ENCODE measurements at regions not wholly inside any gene's neighbourhood (a gene's known extent, or its start where the extent isn't known, plus 50 kb on each side); places are given as distances from the start of the nearest gene placed in this dataset.

DNA sequence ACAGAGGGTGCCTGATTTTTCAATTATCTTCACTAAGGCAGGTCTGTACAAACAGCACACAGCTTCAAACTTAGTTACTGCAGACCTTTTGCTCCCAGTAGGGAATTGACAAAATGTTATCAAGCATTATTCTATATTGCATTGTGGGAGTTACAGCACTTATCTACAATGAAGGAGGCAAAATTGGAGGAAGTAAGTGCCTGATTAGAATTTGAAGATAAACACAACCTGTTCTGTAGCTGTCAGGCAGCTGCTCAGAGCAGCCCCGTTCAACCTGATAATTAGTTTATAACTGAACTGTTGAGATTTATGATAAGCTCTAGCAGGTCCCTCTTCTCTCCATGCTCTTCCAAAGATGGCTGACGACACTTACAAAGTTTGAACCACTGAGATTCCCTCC is 364.4 kb upstream of the CYRIA start:
- no peak overlapping the region for H3K4me3 Mint-ChIP-seq
- Histone ChIP-seq H3K79me2 (ENCODE audit: control insufficient read depth, insufficient read depth, low read length) (no peaks in the 10 kb centered on the region), H3K4me3 (ENCODE audit: control extremely low read depth in 1 of 5, extremely low read depth in 1 of 5, insufficient read depth in 1 of 5, low read depth in 2 of 5, low read length in 4 of 5) (no peak overlapping the region), H3K9me3 (ENCODE audit: control extremely low read depth in 1 of 3, control insufficient read depth in 2 of 3, insufficient read depth in 1 of 3, low read length in 2 of 3) (peaks cover 0 to 8% (median 0%) of the 10 kb centered on the region in 3 donors), H3K27ac (ENCODE audit: low read length in 2 of 2) (no peak overlapping the region), H3K4me2 (replicated peaks; ENCODE audit: low read depth, low read length, poor library complexity, severe bottlenecking) (no peak overlapping the region), H3K9ac (ENCODE audit: low read length) (no peak overlapping the region), H3K4me1 (ENCODE audit: control insufficient read depth in 2 of 2, insufficient read depth in 2 of 2, low read length in 2 of 2) (no peaks in the 10 kb centered on the region), H2AFZ (ENCODE audit: insufficient read depth, low read depth, low read length, poor library complexity, severe bottlenecking) (no peak overlapping the region), H3K27me3 (replicated peaks in 1 of 4; ENCODE audit: control extremely low read depth in 1 of 4, control insufficient read depth in 3 of 4, insufficient read depth in 4 of 4, low read length in 3 of 4) (no peaks in the 10 kb centered on the region), H3K36me3 (replicated peaks in 1 of 2; ENCODE audit: control extremely low read depth in 1 of 2, control insufficient read depth in 1 of 2, extremely low read depth in 1 of 2, insufficient read depth in 2 of 2, low read length in 1 of 2) (no peaks in the 10 kb centered on the region), H4K20me1 (ENCODE audit: control insufficient read depth, insufficient read depth, low read length, poor library complexity, severe bottlenecking) (no peaks in the 10 kb centered on the region)
- ATAC-seq (ENCODE audit: low read depth) (no peak), DNase-seq (no peak)
- H3K27ac Mint-ChIP-seq = no peak overlapping the region
- no peaks in the 10 kb centered on the region for H3K4me1 Mint-ChIP-seq
- H3K27me3 Mint-ChIP-seq = peaks cover 8% of the 10 kb centered on the region
- no peaks in the 10 kb centered on the region for H3K9me3 Mint-ChIP-seq (ENCODE audit: insufficient read depth)
- no peak for TF ChIP-seq CTCF (IDR thresholded peaks at IDR 0.05)
- TF ChIP-seq EZH2 (IDR thresholded peaks at IDR 0.05; ENCODE audit: borderline replicate concordance, insufficient read depth, low read depth, low read length, poor library complexity, severe bottlenecking) = no peak
- WGBS (ENCODE audit: insufficient coverage) = no CpG with 5 or more reads among the region's 2 CpGs
- ChIA-PET POLR2A (no interaction called here), CTCF (no interaction called here)
- intact Hi-C loops (cut with micrococcal nuclease) = no loop called here

DNA sequence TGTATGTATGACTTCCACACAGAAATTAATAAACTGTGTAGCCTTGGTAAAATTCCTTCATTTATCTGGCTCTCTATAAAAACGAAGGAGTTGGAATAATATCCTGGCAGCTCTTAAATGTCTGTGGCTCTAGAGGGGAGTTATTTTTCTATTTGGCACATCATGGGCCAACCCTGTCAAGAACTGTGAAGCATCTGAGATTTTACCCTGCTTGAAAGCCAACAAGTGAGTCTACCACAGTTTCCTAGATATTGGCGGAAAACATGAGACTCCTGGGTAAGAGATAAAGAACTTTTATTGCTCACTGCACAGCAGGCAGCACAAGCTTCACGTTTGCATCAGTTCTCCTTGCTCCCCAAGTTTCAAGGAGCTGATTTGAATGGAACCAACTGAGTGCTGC is 346.7 kb upstream of the CYRIA start:
- Histone ChIP-seq H4K20me1 (ENCODE audit: control insufficient read depth, insufficient read depth, low read length, poor library complexity, severe bottlenecking) (no peaks in the 10 kb centered on the region), H3K9me3 (ENCODE audit: control extremely low read depth in 1 of 3, control insufficient read depth in 2 of 3, insufficient read depth in 1 of 3, low read length in 2 of 3) (no peaks in the 10 kb centered on the region), H3K9ac (ENCODE audit: low read length) (no peak overlapping the region), H3K4me3 (ENCODE audit: control extremely low read depth in 1 of 5, extremely low read depth in 1 of 5, insufficient read depth in 1 of 5, low read depth in 2 of 5, low read length in 4 of 5) (no peak overlapping the region), H3K36me3 (replicated peaks in 1 of 2; ENCODE audit: control extremely low read depth in 1 of 2, control insufficient read depth in 1 of 2, extremely low read depth in 1 of 2, insufficient read depth in 2 of 2, low read length in 1 of 2) (no peaks in the 10 kb centered on the region), H3K4me1 (ENCODE audit: control insufficient read depth in 2 of 2, insufficient read depth in 2 of 2, low read length in 2 of 2) (no peaks in the 10 kb centered on the region), H3K27me3 (replicated peaks in 1 of 4; ENCODE audit: control extremely low read depth in 1 of 4, control insufficient read depth in 3 of 4, insufficient read depth in 4 of 4, low read length in 3 of 4) (no peaks in the 10 kb centered on the region), H3K4me2 (replicated peaks; ENCODE audit: low read depth, low read length, poor library complexity, severe bottlenecking) (no peak overlapping the region), H3K27ac (ENCODE audit: low read length in 2 of 2) (no peak overlapping the region), H2AFZ (ENCODE audit: insufficient read depth, low read depth, low read length, poor library complexity, severe bottlenecking) (no peak overlapping the region), H3K79me2 (ENCODE audit: control insufficient read depth, insufficient read depth, low read length) (no peaks in the 10 kb centered on the region)
- TF ChIP-seq EZH2 (IDR thresholded peaks at IDR 0.05; ENCODE audit: borderline replicate concordance, insufficient read depth, low read depth, low read length, poor library complexity, severe bottlenecking) (no peak), CTCF (IDR thresholded peaks at IDR 0.05) (no peak)
- Mint-ChIP-seq H3K4me3 (no peak overlapping the region), H3K4me1 (peaks cover 2% of the 10 kb centered on the region), H3K27me3 (no peaks in the 10 kb centered on the region), H3K27ac (no peak overlapping the region), H3K9me3 (ENCODE audit: insufficient read depth) (peaks cover 3% of the 10 kb centered on the region)
- intact Hi-C loops (cut with micrococcal nuclease) = no loop called here
- CTCF ChIA-PET = no interaction called here
- no peak for ATAC-seq (ENCODE audit: low read depth)
- DNase-seq = no peak
- WGBS (ENCODE audit: insufficient coverage) = 20% methylated on average over 1 of the region's 3 CpGs
- POLR2A ChIA-PET = no interaction called here
